IMR-90 (cell line): ENCODE measurements at regions not wholly inside any gene's neighbourhood (a gene's known extent, or its start where the extent isn't known, plus 50 kb on each side); places are given as distances from the start of the nearest gene placed in this dataset.

Experiments used
- ATAC-seq: fragments of 200-7000 bp; cut with Tn5 transposase; 2 replicates; pipeline ENCODE4 v1.9.1; 2020; ENCODE audit warnings: low read depth, mild to moderate bottlenecking, moderate library complexity
- BruUV-seq: library from RNA; stranded (reverse); fragments of 400-500 nt; replicated peaks from 2 replicates; lab custom pipeline; 2021; lab: Mats Ljungman, UMichigan
- CTCF ChIA-PET: fragments of 300-600 bp; formaldehyde crosslinking; extraction: SDS; loops from one replicate; lab custom pipeline; 2021; ENCODE audit warnings: antibody characterized with exemption; lab: Yijun Ruan, JAX
- POLR2A ChIA-PET: fragments of 300-600 bp; sonication (Branson Sonifier 250); formaldehyde crosslinking; loops from one replicate; lab custom pipeline; 2022; ENCODE audit warnings: antibody characterized with exemption; ENCODE audit not compliant: unreplicated experiment; lab: Charles Lee
- DNase-seq: peaks from one replicate; pipeline ENCODE4 v3.0.0; 2013
- H2AFZ ChIP-seq: replicated peaks from 2 replicates; pipeline ENCODE3; 2013; ENCODE audit warnings: low read length, mild to moderate bottlenecking; ENCODE audit not compliant: poor library complexity
- H2AK5ac ChIP-seq: 2 replicates; pipeline ENCODE4 v1.6.1; 2013; ENCODE audit warnings: low read depth, low read length, inconsistent platforms
- H2AK9ac ChIP-seq: replicated peaks from 2 replicates; pipeline ENCODE3; 2013; ENCODE audit warnings: mild to moderate bottlenecking, low read depth, low read length, moderate library complexity; ENCODE audit not compliant: poor library complexity
- H2BK120ac ChIP-seq: 2 replicates; pipeline ENCODE4 v1.6.1; 2013; ENCODE audit warnings: low read depth, low read length, inconsistent platforms
- H2BK15ac ChIP-seq: 3 replicates; pipeline ENCODE4 v1.6.1; 2013; ENCODE audit warnings: low read depth, low read length, inconsistent platforms
- H2BK20ac ChIP-seq: 2 replicates; pipeline ENCODE4 v1.6.1; 2013; ENCODE audit warnings: low read depth, mild to moderate bottlenecking, inconsistent platforms, low read length, moderate library complexity
- H2BK5ac ChIP-seq: 2 replicates; pipeline ENCODE4 v1.6.1; 2013; ENCODE audit warnings: mild to moderate bottlenecking, low read depth, low read length, inconsistent platforms; ENCODE audit not compliant: poor library complexity, severe bottlenecking
- H3K14ac ChIP-seq: replicated peaks from 2 replicates; pipeline ENCODE4 v1.6.1; 2013; ENCODE audit warnings: low read depth, low read length, inconsistent platforms
- H3K18ac ChIP-seq: 2 replicates; pipeline ENCODE4 v1.6.1; 2013; ENCODE audit warnings: low read depth, low read length, control low read depth
- H3K23ac ChIP-seq: 2 replicates; pipeline ENCODE4 v1.6.1; 2013; ENCODE audit warnings: low read depth, low read length, inconsistent platforms
- H3K27ac ChIP-seq: 2 replicates; pipeline ENCODE4 v1.5.1; 2013; ENCODE audit warnings: mild to moderate bottlenecking, control low read depth, low read length; ENCODE audit not compliant: insufficient read depth
- H3K27me3 ChIP-seq: 2 replicates; pipeline ENCODE4 v1.6.1; 2013; ENCODE audit warnings: low read length; ENCODE audit not compliant: control insufficient read depth, insufficient read depth
- H3K36me3 ChIP-seq: 2 replicates; pipeline ENCODE4 v1.6.1; 2013; ENCODE audit warnings: low read length, mixed read lengths; ENCODE audit not compliant: control insufficient read depth, insufficient read depth
- H3K4ac ChIP-seq: 2 replicates; pipeline ENCODE4 v1.6.1; 2013; ENCODE audit warnings: low read depth, low read length, inconsistent platforms
- H3K4me1 ChIP-seq: 2 replicates; pipeline ENCODE4 v1.6.1; 2013; ENCODE audit warnings: low read length, mixed read lengths; ENCODE audit not compliant: control insufficient read depth, insufficient read depth
- H3K4me2 ChIP-seq: 2 replicates; pipeline ENCODE4 v1.6.1; 2013; ENCODE audit warnings: low read depth, mild to moderate bottlenecking, control low read depth, low read length, moderate library complexity
- H3K4me3 ChIP-seq: 2 replicates; pipeline ENCODE4 v1.5.1; 2013; ENCODE audit warnings: low read depth, mild to moderate bottlenecking, control low read depth, low read length, moderate library complexity; ENCODE audit not compliant: insufficient read depth
- H3K56ac ChIP-seq: 2 replicates; pipeline ENCODE4 v1.6.1; 2013; ENCODE audit warnings: low read length, inconsistent platforms; ENCODE audit not compliant: insufficient read depth; ENCODE audit errors: extremely low read depth
- H3K79me1 ChIP-seq, 2 experiments: 2 replicates each; pipeline ENCODE4 v1.6.1; 2013; ENCODE audit warnings: low read length in 2 of 2, inconsistent platforms in 1 of 2, low read depth in 1 of 2
- H3K9ac ChIP-seq: 2 replicates; pipeline ENCODE4 v1.6.1; 2013; ENCODE audit warnings: low read depth, low read length, control low read depth
- H3K9me1 ChIP-seq: 2 replicates; pipeline ENCODE4 v1.6.1; 2013; ENCODE audit warnings: low read length, inconsistent platforms; ENCODE audit not compliant: insufficient read depth
- H3K9me3 ChIP-seq: 2 replicates; pipeline ENCODE4 v1.6.1; 2013; ENCODE audit warnings: low read length; ENCODE audit not compliant: control insufficient read depth, insufficient read depth
- H4K20me1 ChIP-seq: 2 replicates; pipeline ENCODE4 v1.6.1; 2013; ENCODE audit warnings: low read length, inconsistent platforms; ENCODE audit not compliant: insufficient read depth
- H4K5ac ChIP-seq: 2 replicates; pipeline ENCODE4 v1.6.1; 2013; ENCODE audit warnings: mild to moderate bottlenecking, low read depth, low read length, control low read depth
- H4K8ac ChIP-seq, 2 experiments: 2 replicates each; pipeline ENCODE4 v1.6.1; 2013; ENCODE audit warnings: low read depth in 2 of 2, low read length in 2 of 2, control low read depth in 1 of 2, inconsistent platforms in 1 of 2
- H4K91ac ChIP-seq: 2 replicates; pipeline ENCODE4 v1.6.1; 2013; ENCODE audit warnings: low read depth, low read length, inconsistent platforms; ENCODE audit not compliant: insufficient read depth
- BHLHE40 ChIP-seq: fragments of 150-350 bp; IDR thresholded peaks from 2 replicates; pipeline ENCODE4 v1.6.1; 2016; ENCODE audit warnings: mild to moderate bottlenecking, low read depth, low read length
- CHD1 ChIP-seq: IDR thresholded peaks from 2 replicates; pipeline ENCODE4 v1.6.1; 2012; ENCODE audit warnings: low read depth, low read length, improper control_type of control experiment
- CTCF ChIP-seq: conservative IDR thresholded peaks from 2 replicates; pipeline ENCODE4 v1.5.1; 2012; ENCODE audit warnings: mild to moderate bottlenecking, low read depth, low read length, improper control_type of control experiment
- ELK1 ChIP-seq: fragments of 150-350 bp; IDR thresholded peaks from 2 replicates; pipeline ENCODE4 v1.6.1; 2016; ENCODE audit warnings: low read depth, mild to moderate bottlenecking, low read length, moderate library complexity, borderline replicate concordance
- FOS ChIP-seq: fragments of 150-350 bp; IDR thresholded peaks from 2 replicates; pipeline ENCODE4 v1.6.1; 2016; ENCODE audit warnings: low read depth, low read length
- MAFK ChIP-seq: IDR thresholded peaks from 2 replicates; pipeline ENCODE4 v1.6.1; 2012; ENCODE audit warnings: low read depth, low read length, improper control_type of control experiment
- MAZ ChIP-seq: IDR thresholded peaks from 2 replicates; pipeline ENCODE4 v1.6.1; 2012; ENCODE audit warnings: low read depth, mild to moderate bottlenecking, low read length, improper control_type of control experiment, moderate library complexity, borderline replicate concordance
- MXI1 ChIP-seq: IDR thresholded peaks from 2 replicates; pipeline ENCODE4 v1.6.1; 2012; ENCODE audit warnings: low read depth, mild to moderate bottlenecking, low read length, moderate library complexity, borderline replicate concordance
- NFE2L2 ChIP-seq: fragments of 150-350 bp; IDR thresholded peaks from 2 replicates; pipeline ENCODE4 v1.6.1; 2016; ENCODE audit warnings: low read depth, mild to moderate bottlenecking, low read length
- POLR2A ChIP-seq: IDR thresholded peaks from 2 replicates; pipeline ENCODE4 v1.6.1; 2012; ENCODE audit warnings: mild to moderate bottlenecking, low read depth, low read length
- RCOR1 ChIP-seq: IDR thresholded peaks from 2 replicates; pipeline ENCODE4 v1.6.1; 2012; ENCODE audit warnings: mild to moderate bottlenecking, low read length, improper control_type of control experiment; ENCODE audit not compliant: insufficient replicate concordance
- RFX5 ChIP-seq: IDR thresholded peaks from 2 replicates; pipeline ENCODE4 v1.8.0; 2012; ENCODE audit warnings: low read depth, mild to moderate bottlenecking, low read length, moderate library complexity
- SMC3 ChIP-seq: fragments of 150-350 bp; IDR thresholded peaks from 2 replicates; pipeline ENCODE4 v1.6.1; 2016; ENCODE audit warnings: low read depth, mild to moderate bottlenecking, antibody characterized with exemption, low read length, moderate library complexity
- USF2 ChIP-seq: fragments of 150-350 bp; IDR thresholded peaks from 2 replicates; pipeline ENCODE4 v1.6.1; 2017; ENCODE audit warnings: mild to moderate bottlenecking, antibody characterized with exemption, low read length, low read depth
- WGBS, 2 experiments: methylation state at CpG; one replicate each; pipeline versions ENCODE4 v1.1.5 to v1.1.7; 2013; ENCODE audit warnings: missing lambda C conversion rate in 2 of 2; ENCODE audit not compliant: insufficient read length in 1 of 2; ENCODE audit errors: extremely low coverage in 2 of 2; 5-methylcytosine and 5-hydroxymethylcytosine counted together
- dilution Hi-C: fragments of 300-500 bp; cut with HindIII; formaldehyde crosslinking; loops from one replicate; pipeline ENCODE4 v1.14.3; 2018; ENCODE audit warnings: low sequenced_read_pairs; ENCODE audit not compliant: unreplicated experiment
- in situ Hi-C: fragments of 300-500 bp; cut with MboI; formaldehyde crosslinking; loops from 3 replicates; pipeline ENCODE4 v1.14.3; 2019; ENCODE audit warnings: low sequenced_read_pairs, inconsistent platforms, mixed read lengths
- intact Hi-C: fragments of 100-400 bp; cut with micrococcal nuclease; formaldehyde crosslinking; loops from 2 replicates; pipeline ENCODE4 v1.10.0; 2022

GRCh38 chr1:73181190-73181540 lies 898.8 kb upstream of the NEGR1 start:
- H3K4ac ChIP-seq, result no peak overlapping the region
- H3K56ac ChIP-seq, result no peak overlapping the region
- H3K4me2 ChIP-seq, result no peak overlapping the region
- no peak overlapping the region for H3K4me3 ChIP-seq
- no peak overlapping the region for H3K14ac ChIP-seq
- H2BK5ac ChIP-seq, result no peak overlapping the region
- H2AK9ac ChIP-seq, result no peak overlapping the region
- H4K20me1 ChIP-seq, result no peaks in the 10 kb centered on the region
- no peak overlapping the region for H2BK20ac ChIP-seq
- H3K23ac ChIP-seq, result no peak overlapping the region
- no peak overlapping the region for H4K91ac ChIP-seq
- H2BK15ac ChIP-seq, result no peak overlapping the region
- no peak overlapping the region for H2AFZ ChIP-seq
- DNase-seq (no peak), ATAC-seq (no peak)
- no peak overlapping the region for H3K27ac ChIP-seq
- intact Hi-C loops (no loop called here), in situ Hi-C loops (no loop called here), dilution Hi-C loops (no loop called here)
- peaks cover 11% of the 10 kb centered on the region; the same call in 1 of the 2 replicates for H3K9me3 ChIP-seq
- H2BK120ac ChIP-seq, result no peak overlapping the region
- H3K9ac ChIP-seq, result no peak overlapping the region
- no peaks in the 10 kb centered on the region for H3K79me1 ChIP-seq
- H3K27me3 ChIP-seq, result no peaks in the 10 kb centered on the region
- no peak overlapping the region for H4K8ac ChIP-seq
- CTCF ChIA-PET, result no interaction called here
- no peak overlapping the region for H3K18ac ChIP-seq
- POLR2A ChIA-PET, result no interaction called here
- H3K9me1 ChIP-seq, result no peaks in the 10 kb centered on the region
- no peak for TF ChIP-seq POLR2A
- no peak for TF ChIP-seq SMC3
- TF ChIP-seq RCOR1, result no peak
- no peak for TF ChIP-seq CHD1
- no peak for TF ChIP-seq CTCF
- TF ChIP-seq BHLHE40, result no peak
- no peak for TF ChIP-seq USF2
- TF ChIP-seq FOS, result no peak
- TF ChIP-seq MXI1, result no peak
- TF ChIP-seq ELK1, result no peak
- TF ChIP-seq RFX5, result no peak
- no peak for TF ChIP-seq MAZ
- no peak for TF ChIP-seq MAFK
- TF ChIP-seq NFE2L2, result no peak
- WGBS, 2 experiments, result 68% methylated on average over 10 of the region's 13 CpGs; no CpG with 5 or more reads in 1 of the 2 experiments
- no peak overlapping the region for H2AK5ac ChIP-seq
- no peak overlapping the region for H4K5ac ChIP-seq
- H3K4me1 ChIP-seq, result no peaks in the 10 kb centered on the region
- H3K36me3 ChIP-seq, result no peaks in the 10 kb centered on the region
- BruUV-seq, result no TSS peak
